ENCODE measurements at regions not wholly inside any gene's neighbourhood (a gene's known extent, or its start where the extent isn't known, plus 50 kb on each side); places are given as distances from the start of the nearest gene placed in this dataset.

DNA sequence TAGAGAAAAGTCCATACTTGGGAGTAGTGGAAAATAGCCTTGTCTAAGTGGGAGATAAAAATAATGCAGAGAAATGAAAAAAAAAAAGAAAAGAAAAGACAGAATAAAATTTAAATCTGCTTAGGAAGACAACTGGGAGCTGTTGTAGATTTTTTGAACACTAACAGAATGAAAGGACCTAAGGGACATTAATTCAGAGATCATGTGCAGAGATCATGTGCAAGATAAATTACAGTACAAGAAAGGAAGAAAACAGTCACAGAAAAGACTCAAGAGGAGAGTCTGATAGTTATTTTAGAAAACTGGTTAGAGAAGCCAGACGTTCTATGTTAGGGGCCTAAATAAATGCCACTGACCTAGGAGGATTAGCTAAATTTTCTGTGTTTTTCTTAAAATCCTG lies 1226.8 kb upstream of the NUDT12 start:
- H3K9ac ChIP-seq (replicated peaks; ENCODE audit: extremely low read depth, insufficient read depth, low read length) = no peak overlapping the region
- no peak overlapping the region for H3K27ac ChIP-seq (ENCODE audit: insufficient read depth, low read depth, low read length)
- H3K79me2 ChIP-seq (ENCODE audit: control insufficient read depth, insufficient read depth, low read length) = no peaks in the 10 kb centered on the region
- H3K4me1 ChIP-seq (ENCODE audit: control insufficient read depth, extremely low read depth, insufficient read depth, low read length) = no peaks in the 10 kb centered on the region
- no peaks in the 10 kb centered on the region for H4K20me1 ChIP-seq (replicated peaks; ENCODE audit: control insufficient read depth, extremely low read depth, insufficient read depth, low read length)
- no peaks in the 10 kb centered on the region for H3K27me3 ChIP-seq (ENCODE audit: control insufficient read depth in 2 of 2, insufficient read depth in 2 of 2, low read length in 2 of 2)
- dilution Hi-C loops (cut with MboI; ENCODE audit: extremely low pct_ligation_motif_present, low sequenced_read_pairs) (no loop called here), intact Hi-C loops (cut with micrococcal nuclease) (no loop called here)
- TF ChIP-seq MYC (IDR thresholded peaks at IDR 0.05; ENCODE audit: low read depth, low read length) (no peak), POLR2A (IDR thresholded peaks at IDR 0.05; ENCODE audit: low read depth, low read length) (no peak), GATA2 (IDR thresholded peaks at IDR 0.05; ENCODE audit: insufficient read depth, insufficient read length, low read depth, low read length) (no peak), POLR2AphosphoS5 (IDR thresholded peaks at IDR 0.05; ENCODE audit: insufficient read depth, low read depth, low read length) (no peak), JUN (IDR thresholded peaks at IDR 0.05; ENCODE audit: borderline replicate concordance, insufficient read depth, insufficient read length, low read depth) (no peak), EZH2 (IDR thresholded peaks at IDR 0.05; ENCODE audit: borderline replicate concordance, low read depth, low read length, severe bottlenecking) (no peak), FOS (IDR thresholded peaks at IDR 0.05; ENCODE audit: borderline replicate concordance, insufficient read depth, low read length) (no peak)
- TF ChIP-seq, protein P1, sequence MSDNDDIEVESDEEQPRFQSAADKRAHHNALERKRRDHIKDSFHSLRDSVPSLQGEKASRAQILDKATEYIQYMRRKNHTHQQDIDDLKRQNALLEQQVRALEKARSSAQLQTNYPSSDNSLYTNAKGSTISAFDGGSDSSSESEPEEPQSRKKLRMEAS (IDR thresholded peaks at IDR 0.05; ENCODE audit: insufficient read depth, insufficient read length) = no peak
- TF ChIP-seq, protein P2, sequence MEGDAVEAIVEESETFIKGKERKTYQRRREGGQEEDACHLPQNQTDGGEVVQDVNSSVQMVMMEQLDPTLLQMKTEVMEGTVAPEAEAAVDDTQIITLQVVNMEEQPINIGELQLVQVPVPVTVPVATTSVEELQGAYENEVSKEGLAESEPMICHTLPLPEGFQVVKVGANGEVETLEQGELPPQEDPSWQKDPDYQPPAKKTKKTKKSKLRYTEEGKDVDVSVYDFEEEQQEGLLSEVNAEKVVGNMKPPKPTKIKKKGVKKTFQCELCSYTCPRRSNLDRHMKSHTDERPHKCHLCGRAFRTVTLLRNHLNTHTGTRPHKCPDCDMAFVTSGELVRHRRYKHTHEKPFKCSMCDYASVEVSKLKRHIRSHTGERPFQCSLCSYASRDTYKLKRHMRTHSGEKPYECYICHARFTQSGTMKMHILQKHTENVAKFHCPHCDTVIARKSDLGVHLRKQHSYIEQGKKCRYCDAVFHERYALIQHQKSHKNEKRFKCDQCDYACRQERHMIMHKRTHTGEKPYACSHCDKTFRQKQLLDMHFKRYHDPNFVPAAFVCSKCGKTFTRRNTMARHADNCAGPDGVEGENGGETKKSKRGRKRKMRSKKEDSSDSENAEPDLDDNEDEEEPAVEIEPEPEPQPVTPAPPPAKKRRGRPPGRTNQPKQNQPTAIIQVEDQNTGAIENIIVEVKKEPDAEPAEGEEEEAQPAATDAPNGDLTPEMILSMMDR (IDR thresholded peaks at IDR 0.05; ENCODE audit: extremely low read depth in 1 of 2, insufficient read depth in 1 of 2, low read depth in 1 of 2, low read length in 2 of 2) = no peak
- CTCF ChIA-PET = interaction anchor here (0.8 kb wide), 1 partner anchor 30 kb away, joined by 3 read pairs; no protein-coding TSS in a partner anchor
- no peaks in the 10 kb centered on the region for H3K36me3 ChIP-seq (ENCODE audit: control insufficient read depth in 2 of 2, extremely low read depth in 1 of 2, insufficient read depth in 2 of 2, low read length in 2 of 2)
- no peak overlapping the region for H3K4me2 ChIP-seq (ENCODE audit: insufficient read depth, low read length)
- no peaks in the 10 kb centered on the region for H3K9me3 ChIP-seq (replicated peaks; ENCODE audit: control insufficient read depth, insufficient read depth, low read length)
- H3K9me1 ChIP-seq (replicated peaks; ENCODE audit: control insufficient read depth, extremely low read depth, insufficient read depth, low read length) = no peaks in the 10 kb centered on the region
- no peak overlapping the region for H3K4me3 ChIP-seq (replicated peaks in 1 of 3; ENCODE audit: insufficient read depth in 1 of 3, low read depth in 1 of 3, low read length in 3 of 3)
- no peak for DNase-seq (ENCODE audit: low read depth, low spot score)
- no peak for FAIRE-seq
- BruUV-seq (replicated peaks) = no TSS peak
- no peak overlapping the region for H2AFZ ChIP-seq (ENCODE audit: low read depth, low read length)
- POLR2A ChIA-PET = no interaction called here

All from endothelial cell of umbilical vein (primary cell).